Activated T-helper 1 cell treated with anti-CD3 and anti-CD28 coated beads, Interleukin-12 subunit alpha, Interleukin-12 subunit beta, Interleukin-2, Interleukin-4 antibody, amounts not matched to agents 30 ng/mL and 10 ng/mL and 1 ng/mL, durations not matched to agents 14 hours and 24 hours and 36 hours (primary cell): ENCODE measurements at regions not wholly inside any gene's neighbourhood (a gene's known extent, or its start where the extent isn't known, plus 50 kb on each side); places are given as distances from the start of the nearest gene placed in this dataset.
A peak's percentile ranks its signal among the peaks of the same experiment; 100 is the strongest.

Source experiments
- DNase-seq: peaks from one replicate; pipeline ENCODE4 v3.0.0; 2021; ENCODE audit warnings: low spot score
- H3K27ac Mint-ChIP-seq: one replicate; pipeline ENCODE4 v1.8.0; 2021; ENCODE audit warnings: mild to moderate bottlenecking, mixed read lengths
- H3K27me3 Mint-ChIP-seq: one replicate; pipeline ENCODE4 v1.8.0; 2022; ENCODE audit warnings: mild to moderate bottlenecking, moderate library complexity, mixed read lengths; ENCODE audit not compliant: insufficient read depth
- H3K36me3 Mint-ChIP-seq: one replicate; pipeline ENCODE4 v1.8.0; 2021; ENCODE audit warnings: low read depth, mixed read lengths
- H3K4me1 Mint-ChIP-seq: one replicate; pipeline ENCODE4 v1.8.0; 2021; ENCODE audit warnings: low read depth, mixed read lengths
- H3K4me3 Mint-ChIP-seq: one replicate; pipeline ENCODE4 v1.8.0; 2021; ENCODE audit warnings: mild to moderate bottlenecking, moderate library complexity, mixed read lengths
- H3K9me3 Mint-ChIP-seq: one replicate; pipeline ENCODE4 v1.8.0; 2021; ENCODE audit warnings: mixed read lengths
- intact Hi-C: fragments of 100-400 bp; cut with micrococcal nuclease; formaldehyde crosslinking; loops from one replicate; pipeline ENCODE4 v1.15.1; 2024

DNA sequence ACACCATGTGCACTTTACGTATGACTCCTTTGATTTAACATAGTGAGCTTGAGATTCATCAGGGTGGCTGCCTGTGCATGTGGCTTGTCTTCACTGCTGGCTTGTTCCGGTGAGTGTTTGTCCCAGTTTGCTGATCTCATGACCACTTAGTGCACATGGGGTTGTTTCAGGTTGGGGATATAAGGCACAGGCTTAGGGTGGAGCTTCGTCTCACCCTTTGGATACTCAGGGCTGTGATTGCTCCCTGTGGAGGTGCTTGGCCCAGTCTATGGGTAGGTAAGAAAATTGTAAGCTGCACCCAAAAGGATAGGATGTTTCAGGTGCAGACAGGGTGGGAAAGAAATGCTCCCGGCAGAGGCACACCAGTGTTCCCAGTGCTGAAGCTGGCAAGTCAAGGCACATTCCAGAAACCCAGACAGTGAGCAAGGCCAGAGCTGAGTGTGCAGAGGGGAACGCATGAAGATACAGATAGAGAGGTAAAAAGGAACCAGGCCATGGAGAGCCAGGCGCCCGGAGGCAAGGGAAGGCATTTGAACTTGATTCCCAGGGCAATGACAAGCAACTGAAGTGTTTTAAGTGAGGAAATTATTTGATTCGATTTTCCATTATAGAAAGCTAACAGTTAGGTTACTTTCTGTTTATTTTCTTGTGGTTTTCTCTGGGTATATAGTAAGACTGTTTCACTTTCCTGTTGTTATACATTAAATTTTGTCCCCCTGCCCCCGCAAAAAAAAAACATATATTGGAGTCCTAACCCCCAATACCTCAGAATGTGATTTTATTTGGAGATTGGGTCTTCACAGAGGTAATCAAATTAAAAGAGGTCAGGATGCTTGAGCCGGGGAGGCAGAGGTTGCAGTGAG lies 289.8 kb upstream of the KLF6 start:
- Mint-ChIP-seq H3K27ac (peak overlapping the region; percentile 70), H3K4me1 (peaks cover 47% of the 10 kb centered on the region), H3K4me3 (peak overlapping the region; percentile 53), H3K36me3 (peaks cover 5% of the 10 kb centered on the region), H3K9me3 (no peaks in the 10 kb centered on the region), H3K27me3 (no peaks in the 10 kb centered on the region)
- intact Hi-C loops = loop anchor here (2.0 kb wide), 1 partner anchor 56 kb away; no protein-coding TSS in a partner anchor
- DNase-seq = no peak

DNA sequence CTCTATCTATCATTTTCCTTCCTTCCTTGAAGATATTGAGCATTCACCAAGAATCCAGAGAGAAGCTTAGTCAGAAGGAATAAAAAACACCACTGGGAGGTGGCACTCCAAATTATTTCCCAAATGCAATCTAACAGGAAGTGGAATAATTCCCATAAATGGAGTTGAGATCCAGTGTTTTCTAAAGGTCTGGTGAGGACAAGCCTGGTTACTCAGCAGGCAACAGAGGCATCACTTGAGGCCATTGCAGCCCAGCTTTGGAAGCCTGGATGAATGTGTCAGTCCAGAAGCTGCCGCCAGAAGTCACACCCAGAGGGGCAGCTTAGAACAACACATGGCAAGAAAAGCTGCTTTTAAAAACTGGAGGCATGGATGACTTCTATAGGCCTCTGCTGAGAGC lies 288.9 kb upstream of the KLF6 start:
- H3K27ac Mint-ChIP-seq = no peak overlapping the region
- no peaks in the 10 kb centered on the region for H3K27me3 Mint-ChIP-seq
- no peaks in the 10 kb centered on the region for H3K9me3 Mint-ChIP-seq
- peaks cover 40% of the 10 kb centered on the region for H3K4me1 Mint-ChIP-seq
- H3K36me3 Mint-ChIP-seq = peaks cover 5% of the 10 kb centered on the region
- DNase-seq = no peak
- intact Hi-C loops = loop anchor here (2.0 kb wide), 1 partner anchor 57 kb away; no protein-coding TSS in a partner anchor
- H3K4me3 Mint-ChIP-seq = no peak overlapping the region

DNA sequence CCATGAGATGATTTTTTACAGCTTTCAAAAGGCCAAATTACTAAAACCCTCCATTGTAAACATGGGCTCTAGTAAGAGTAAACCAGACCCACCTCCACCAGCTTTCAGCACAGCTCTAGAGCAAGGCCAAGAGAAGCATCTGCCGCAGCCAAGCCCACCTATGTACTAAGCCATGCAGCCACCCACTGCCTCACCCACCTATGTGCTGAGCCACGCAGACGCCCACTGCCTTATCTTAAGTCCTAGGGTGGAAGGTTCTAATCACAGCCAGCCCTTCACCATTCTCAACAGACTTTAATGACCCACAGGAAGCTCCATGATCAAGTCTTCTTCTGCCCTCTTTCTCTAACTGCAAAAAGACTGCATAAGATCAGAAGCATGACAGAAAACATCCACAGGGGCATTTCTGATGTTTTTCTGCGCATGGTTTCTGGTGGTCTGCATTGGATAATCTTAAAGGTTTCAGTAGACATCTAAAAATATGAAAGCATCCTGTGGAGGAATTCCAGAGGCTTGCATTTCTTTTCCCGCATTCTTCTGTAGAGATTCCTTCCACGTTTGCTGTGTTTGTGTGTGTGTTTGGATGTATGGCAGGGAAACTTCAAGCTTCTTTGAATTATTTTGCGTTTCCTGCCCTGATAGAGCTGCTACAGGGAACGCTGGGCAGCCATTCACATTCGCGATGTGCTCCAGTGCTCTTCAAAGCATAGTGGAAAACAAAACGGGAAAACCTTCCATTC lies 286.1 kb upstream of the KLF6 start:
- Mint-ChIP-seq H3K36me3 (peaks cover 4% of the 10 kb centered on the region), H3K9me3 (no peaks in the 10 kb centered on the region), H3K27me3 (no peaks in the 10 kb centered on the region), H3K27ac (no peak overlapping the region), H3K4me1 (peaks cover 23% of the 10 kb centered on the region), H3K4me3 (no peak overlapping the region)
- no peak for DNase-seq
- intact Hi-C loops = no loop called here

DNA sequence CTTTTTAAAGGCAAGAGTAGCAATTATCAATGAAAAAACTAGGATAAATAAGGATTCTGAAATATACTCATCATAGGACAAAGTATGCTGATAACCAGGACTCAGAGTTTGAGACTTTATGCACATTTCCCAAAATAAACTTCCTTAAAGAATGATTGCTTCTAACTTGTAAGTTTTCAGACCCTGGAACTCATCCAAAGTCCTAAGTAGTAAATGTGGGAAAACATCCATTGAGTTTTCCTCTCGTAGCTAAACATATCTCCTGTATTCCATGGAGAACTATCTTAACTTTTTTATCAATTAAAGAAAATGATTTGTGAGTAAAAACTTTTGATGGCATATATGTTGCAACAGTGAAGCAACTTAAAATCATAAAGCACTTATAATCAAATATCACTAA lies 285.2 kb upstream of the KLF6 start:
- no peak overlapping the region for H3K4me3 Mint-ChIP-seq
- peaks cover 14% of the 10 kb centered on the region for H3K4me1 Mint-ChIP-seq
- intact Hi-C loops = no loop called here
- DNase-seq = no peak
- no peak overlapping the region for H3K27ac Mint-ChIP-seq
- peaks cover 3% of the 10 kb centered on the region for H3K36me3 Mint-ChIP-seq
- H3K9me3 Mint-ChIP-seq = no peaks in the 10 kb centered on the region
- H3K27me3 Mint-ChIP-seq = no peaks in the 10 kb centered on the region

DNA sequence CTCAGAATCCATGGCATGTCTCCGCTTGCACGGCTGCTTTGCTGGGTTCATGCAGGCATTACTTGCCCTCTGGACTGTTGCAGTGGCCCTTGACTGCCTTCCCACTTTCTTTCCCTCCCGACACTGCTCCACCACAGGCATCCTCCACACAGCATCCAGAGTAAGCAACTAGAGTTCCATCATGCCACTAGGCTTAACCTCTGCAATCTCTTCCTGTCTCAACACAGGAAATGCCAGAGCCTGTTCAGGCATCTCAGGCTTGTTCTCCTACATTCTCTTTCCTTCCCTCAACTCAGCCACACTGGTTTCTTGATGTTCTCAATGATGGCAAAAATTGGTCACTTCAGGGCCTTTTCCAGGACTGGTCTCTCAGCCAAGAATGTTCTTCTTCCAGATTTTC lies 284.5 kb upstream of the KLF6 start:
- peaks cover 1% of the 10 kb centered on the region for H3K36me3 Mint-ChIP-seq
- H3K4me1 Mint-ChIP-seq = peaks cover 7% of the 10 kb centered on the region
- H3K4me3 Mint-ChIP-seq = no peak overlapping the region
- H3K27me3 Mint-ChIP-seq = no peaks in the 10 kb centered on the region
- no peaks in the 10 kb centered on the region for H3K9me3 Mint-ChIP-seq
- no peak overlapping the region for H3K27ac Mint-ChIP-seq
- DNase-seq = no peak
- intact Hi-C loops = no loop called here

DNA sequence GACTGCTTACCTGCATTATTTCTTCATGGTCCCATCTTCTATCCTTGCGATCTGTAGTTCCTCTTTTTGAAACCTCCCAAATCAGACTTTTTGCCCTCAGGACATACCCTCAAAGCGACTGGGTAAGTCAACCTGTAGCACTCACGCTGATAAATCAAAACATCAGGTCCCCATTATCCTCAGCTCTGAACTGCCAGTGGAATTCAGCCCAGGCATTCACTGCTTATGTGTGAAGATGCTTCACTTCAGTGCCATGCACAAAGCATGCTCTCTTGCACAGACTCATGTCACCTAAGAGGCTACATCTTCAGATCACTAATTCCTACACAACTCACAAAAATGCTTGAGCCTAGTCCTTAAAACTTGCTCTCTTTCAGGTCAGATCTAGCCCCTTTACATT lies 283.6 kb upstream of the KLF6 start:
- Mint-ChIP-seq H3K4me1 (no peaks in the 10 kb centered on the region), H3K36me3 (peaks cover 1% of the 10 kb centered on the region), H3K9me3 (no peaks in the 10 kb centered on the region), H3K27me3 (no peaks in the 10 kb centered on the region), H3K4me3 (no peak overlapping the region), H3K27ac (no peak overlapping the region)
- intact Hi-C loops = no loop called here
- DNase-seq = no peak

DNA sequence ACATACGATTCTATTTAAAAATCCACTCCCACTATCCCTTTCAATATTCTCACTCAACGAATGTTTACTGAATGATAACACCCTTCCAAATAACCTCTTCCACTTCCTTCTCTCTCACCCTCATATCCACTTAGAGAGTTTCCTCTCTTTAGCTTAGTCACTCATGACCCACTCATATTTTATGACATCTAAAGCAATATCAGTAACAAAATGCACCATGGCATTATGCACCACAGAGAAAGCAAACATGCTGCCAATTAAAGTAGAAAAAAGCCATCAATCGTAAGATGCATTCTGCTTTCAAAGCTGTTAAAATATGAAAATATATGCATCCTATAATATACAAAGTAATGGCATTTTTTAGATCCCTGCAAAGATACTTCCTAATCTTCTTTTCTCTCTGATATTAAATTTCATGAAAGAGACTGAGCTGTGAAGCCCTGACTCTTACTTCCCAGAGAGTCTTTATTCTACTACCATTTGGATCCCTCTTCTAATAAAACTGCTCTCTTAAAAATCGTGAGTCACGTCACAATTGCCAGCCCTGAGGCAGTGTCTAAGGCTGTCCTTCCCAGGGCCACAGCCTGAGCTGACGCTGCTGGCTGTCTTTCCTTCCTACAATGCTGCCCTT lies 283.0 kb upstream of the KLF6 start:
- no peak overlapping the region for H3K27ac Mint-ChIP-seq

DNA sequence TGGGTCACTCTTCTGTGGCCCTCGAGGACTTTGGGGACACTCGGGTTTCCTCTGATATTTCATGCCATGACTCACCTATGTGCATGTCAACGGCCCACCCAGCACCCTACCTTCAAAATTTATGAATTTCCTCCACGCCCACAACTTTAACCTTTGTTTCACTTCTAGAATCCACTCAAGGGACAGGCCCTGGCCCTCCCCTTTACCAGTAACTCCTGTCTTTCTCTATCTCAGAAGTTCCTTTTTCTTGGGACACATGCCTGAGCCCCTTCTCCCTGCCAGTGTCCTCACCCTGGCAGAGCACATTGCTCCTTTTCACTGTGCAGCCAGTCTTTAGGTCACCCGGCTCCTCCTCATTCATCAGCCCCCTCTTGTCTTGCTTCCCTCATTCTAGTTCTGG lies 282.5 kb upstream of the KLF6 start:
- intact Hi-C loops = loop anchor here (1.0 to 2.0 kb wide), 3 partner anchors 34 to 132 kb away; no protein-coding TSS in a partner anchor
- Mint-ChIP-seq H3K27ac (no peak overlapping the region), H3K27me3 (no peaks in the 10 kb centered on the region), H3K4me3 (no peak overlapping the region), H3K9me3 (no peaks in the 10 kb centered on the region), H3K36me3 (peaks cover 2% of the 10 kb centered on the region), H3K4me1 (no peaks in the 10 kb centered on the region)
- no peak for DNase-seq

More for the DNA sequence above, 283.0 kb upstream of the KLF6 start:
- no peaks in the 10 kb centered on the region for H3K9me3 Mint-ChIP-seq
- no peaks in the 10 kb centered on the region for H3K4me1 Mint-ChIP-seq
- DNase-seq = no peak
- no peaks in the 10 kb centered on the region for H3K27me3 Mint-ChIP-seq
- peaks cover 2% of the 10 kb centered on the region for H3K36me3 Mint-ChIP-seq
- no peak overlapping the region for H3K4me3 Mint-ChIP-seq
- intact Hi-C loops = loop anchor here (1.0 to 2.0 kb wide), 3 partner anchors 35 to 133 kb away; no protein-coding TSS in a partner anchor

DNA sequence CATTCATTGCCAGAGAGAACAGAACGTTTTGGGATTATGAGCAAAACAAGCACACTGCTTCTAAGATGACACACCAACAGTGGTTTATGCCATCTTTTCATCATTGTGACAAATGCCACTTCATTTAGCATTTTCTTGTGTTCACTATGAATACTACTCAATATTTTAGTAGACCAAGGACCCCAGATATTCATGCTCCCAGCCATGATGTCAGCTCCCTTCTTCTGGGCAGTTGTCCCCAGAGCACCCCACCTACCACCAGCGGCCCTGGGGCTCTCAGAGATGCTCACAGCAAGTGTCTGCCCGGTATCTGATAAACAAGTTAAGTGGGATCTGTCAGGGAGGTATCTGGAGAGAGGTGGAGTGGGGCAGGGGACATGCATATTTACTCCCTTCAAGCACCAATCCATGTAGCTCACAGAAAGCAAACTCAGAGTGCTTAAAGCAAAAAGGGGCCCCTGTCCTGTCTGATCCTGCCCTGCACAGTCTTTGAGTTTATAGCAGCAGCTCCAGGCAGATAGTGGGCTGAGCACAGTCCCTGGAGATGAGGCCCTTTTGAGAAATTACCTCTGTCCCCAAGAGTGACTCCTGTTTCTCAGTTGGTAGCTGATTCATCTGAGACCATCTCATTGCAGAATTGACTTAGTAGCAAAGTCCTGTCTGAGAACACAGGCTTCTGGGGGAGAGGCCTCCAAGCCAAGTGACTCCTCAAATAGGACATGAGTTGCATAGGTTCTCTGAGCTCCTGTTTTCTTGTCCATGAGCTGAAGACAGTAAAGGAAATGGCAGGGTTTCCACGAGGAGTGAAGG lies 281.8 kb upstream of the KLF6 start:
- peaks cover 4% of the 10 kb centered on the region for H3K4me1 Mint-ChIP-seq
- H3K4me3 Mint-ChIP-seq = no peak overlapping the region
- H3K9me3 Mint-ChIP-seq = no peaks in the 10 kb centered on the region
- H3K27me3 Mint-ChIP-seq = no peaks in the 10 kb centered on the region
- intact Hi-C loops = loop anchor here (1.0 to 2.0 kb wide), 3 partner anchors 33 to 131 kb away; no protein-coding TSS in a partner anchor
- peaks cover 2% of the 10 kb centered on the region for H3K36me3 Mint-ChIP-seq
- H3K27ac Mint-ChIP-seq = no peak overlapping the region
- no peak for DNase-seq

DNA sequence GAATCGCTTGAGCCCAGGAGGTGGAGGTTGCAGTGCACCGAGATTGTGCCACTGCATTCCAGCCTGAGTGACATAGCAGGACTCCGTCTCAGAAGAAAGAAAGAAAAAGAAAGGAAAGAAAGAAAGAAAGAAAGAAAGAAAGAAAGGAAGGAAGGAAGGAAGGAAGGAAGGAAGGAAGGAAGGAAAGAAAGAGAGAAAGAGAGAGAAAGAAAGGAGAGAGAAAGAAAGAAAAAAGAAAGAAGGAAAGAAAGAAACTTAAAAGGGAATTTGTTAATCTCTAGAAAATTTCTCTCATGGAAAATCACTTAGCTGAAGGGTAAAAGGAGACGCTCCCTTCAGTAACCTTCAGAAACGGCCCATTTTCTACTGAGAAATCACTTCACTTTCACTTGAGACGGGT lies 279.5 kb upstream of the KLF6 start:
- H3K27me3 Mint-ChIP-seq = no peaks in the 10 kb centered on the region
- peaks cover 2% of the 10 kb centered on the region for H3K36me3 Mint-ChIP-seq
- no peak for DNase-seq
- H3K27ac Mint-ChIP-seq = no peak overlapping the region
- no peak overlapping the region for H3K4me3 Mint-ChIP-seq
- H3K9me3 Mint-ChIP-seq = no peaks in the 10 kb centered on the region
- peaks cover 23% of the 10 kb centered on the region for H3K4me1 Mint-ChIP-seq
- intact Hi-C loops = no loop called here

DNA sequence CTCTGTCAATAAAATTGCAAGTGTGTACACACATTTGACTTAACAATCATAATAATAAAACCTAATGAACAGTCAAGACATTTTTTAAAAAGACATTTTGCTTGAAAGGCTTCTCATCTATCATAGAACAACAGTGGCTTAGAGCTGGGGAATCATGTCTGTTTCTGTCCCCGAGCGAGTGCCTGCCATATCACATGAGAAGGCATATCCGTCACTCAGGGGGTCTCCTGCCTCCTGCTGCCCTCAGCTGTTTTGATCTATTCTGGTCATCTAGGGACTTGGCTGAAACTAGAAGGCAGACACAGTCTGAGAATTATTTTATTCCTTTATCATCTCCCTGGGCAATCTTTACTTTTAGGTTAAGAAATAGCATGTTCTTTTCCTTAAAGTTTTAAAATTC lies 278.7 kb upstream of the KLF6 start:
- H3K4me1 Mint-ChIP-seq = peaks cover 25% of the 10 kb centered on the region
- no peak overlapping the region for H3K4me3 Mint-ChIP-seq
- H3K27me3 Mint-ChIP-seq = no peaks in the 10 kb centered on the region
- H3K27ac Mint-ChIP-seq = no peak overlapping the region
- no peak for DNase-seq
- intact Hi-C loops = no loop called here
- H3K36me3 Mint-ChIP-seq = peaks cover 2% of the 10 kb centered on the region
- no peaks in the 10 kb centered on the region for H3K9me3 Mint-ChIP-seq

DNA sequence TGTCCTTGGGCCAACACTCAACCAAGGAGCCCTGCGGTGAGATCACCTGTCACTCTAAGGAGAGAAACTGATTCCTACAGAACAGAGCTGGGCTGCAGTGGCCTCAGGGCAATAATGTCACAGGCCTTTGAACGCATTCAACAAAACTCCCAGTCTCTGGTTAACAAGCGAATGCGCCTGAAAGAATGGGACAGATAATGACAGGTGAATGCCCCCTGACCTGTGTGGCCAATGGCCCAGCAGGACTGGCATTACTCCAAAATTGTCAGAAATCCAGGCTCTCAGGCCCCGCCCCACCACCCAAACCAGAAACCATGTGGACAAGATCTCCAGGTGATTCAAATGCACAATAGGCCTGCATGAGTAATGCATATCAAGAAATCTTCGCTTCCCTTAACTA lies 277.7 kb upstream of the KLF6 start:
- Mint-ChIP-seq H3K4me1 (peaks cover 31% of the 10 kb centered on the region), H3K27ac (peak overlapping the region; percentile 51), H3K9me3 (no peaks in the 10 kb centered on the region), H3K36me3 (peaks cover 2% of the 10 kb centered on the region), H3K4me3 (no peak overlapping the region), H3K27me3 (no peaks in the 10 kb centered on the region)
- intact Hi-C loops = no loop called here
- no peak for DNase-seq
